ENCODE measurements at regions not wholly inside any gene's neighbourhood (a gene's known extent, or its start where the extent isn't known, plus 50 kb on each side); places are given as distances from the start of the nearest gene placed in this dataset.

- no peak for TF ChIP-seq POLR2A (IDR thresholded peaks at IDR 0.05; ENCODE audit: low read length)
- TF ChIP-seq GATA1 (IDR thresholded peaks at IDR 0.05; ENCODE audit: low read depth, low read length) = no peak
Measured at GRCh38 chr3:34884007-34884406, 755.3 kb upstream of the ARPP21 start.
